Activated T-helper 9 cell treated with anti-CD3 and anti-CD28 coated beads, Interleukin-2, amount 50 U/mL, for 16 hours (primary cell): ENCODE measurements at regions not wholly inside any gene's neighbourhood (a gene's known extent, or its start where the extent isn't known, plus 50 kb on each side); places are given as distances from the start of the nearest gene placed in this dataset.

Experiments used
- DNase-seq: peaks from one replicate; pipeline ENCODE4 v3.0.0-alpha.2; 2020; ENCODE audit warnings: low read depth

DNA sequence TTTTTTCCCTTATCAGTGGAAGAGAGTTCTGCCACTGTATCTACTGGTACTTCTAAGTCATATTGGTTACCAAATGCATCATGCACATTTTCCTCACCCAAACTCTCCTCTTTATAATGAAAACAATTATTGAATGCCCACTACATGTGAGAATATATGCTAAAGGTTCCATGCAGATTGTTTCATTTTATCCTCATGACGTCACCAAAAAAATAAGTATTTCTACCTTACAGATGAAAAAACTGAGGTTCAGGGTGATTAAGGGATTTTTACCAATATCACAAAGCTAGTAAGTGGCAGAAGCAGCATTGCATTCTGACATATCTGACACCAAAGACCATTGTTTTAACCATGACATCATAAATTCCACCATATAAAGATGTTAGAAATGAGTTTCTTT lies 51.9 kb upstream of the ZEB2 start:
- no peak for DNase-seq

GRCh38 chr2:144570566-144570965 lies 50.6 kb upstream of the ZEB2 start:
- DNase-seq: no peak
